Skeletal muscle tissue (tissue), 3 donors: ENCODE measurements at regions not wholly inside any gene's neighbourhood (a gene's known extent, or its start where the extent isn't known, plus 50 kb on each side); places are given as distances from the start of the nearest gene placed in this dataset.

Experiments
- H3K27ac ChIP-seq: one replicate; pipeline ENCODE4 v1.7.0; 2013; ENCODE audit warnings: mild to moderate bottlenecking, low read depth, low read length, inconsistent platforms
- H3K27me3 ChIP-seq, 3 donors: one replicate each; pipeline ENCODE4 v1.7.0; 2013; ENCODE audit warnings: low read length in 3 of 3; ENCODE audit not compliant: control insufficient read depth in 3 of 3, insufficient read depth in 3 of 3
- H3K36me3 ChIP-seq, 3 donors: one replicate each; pipeline ENCODE4 v1.7.0; 2013; ENCODE audit warnings: low read length in 3 of 3; ENCODE audit not compliant: control insufficient read depth in 3 of 3, insufficient read depth in 3 of 3
- H3K4me1 ChIP-seq, 3 donors: one replicate each; pipeline ENCODE4 v1.7.0; 2013; ENCODE audit warnings: low read length in 3 of 3, mild to moderate bottlenecking in 3 of 3; ENCODE audit not compliant: control insufficient read depth in 3 of 3, insufficient read depth in 3 of 3
- H3K4me3 ChIP-seq, 3 donors: one replicate each; pipeline ENCODE4 v1.7.0; 2013; ENCODE audit warnings: low read length in 3 of 3
- H3K9ac ChIP-seq, 3 donors: one replicate each; pipeline ENCODE4 v1.7.0; 2013; ENCODE audit warnings: low read length in 3 of 3, mild to moderate bottlenecking in 3 of 3, moderate library complexity in 2 of 3, low read depth in 1 of 3
- H3K9me3 ChIP-seq, 3 donors: one replicate each; pipeline ENCODE4 v1.7.0; 2013; ENCODE audit warnings: low read length in 3 of 3; ENCODE audit not compliant: control insufficient read depth in 3 of 3
- donor health status: Osteomylitis.

DNA sequence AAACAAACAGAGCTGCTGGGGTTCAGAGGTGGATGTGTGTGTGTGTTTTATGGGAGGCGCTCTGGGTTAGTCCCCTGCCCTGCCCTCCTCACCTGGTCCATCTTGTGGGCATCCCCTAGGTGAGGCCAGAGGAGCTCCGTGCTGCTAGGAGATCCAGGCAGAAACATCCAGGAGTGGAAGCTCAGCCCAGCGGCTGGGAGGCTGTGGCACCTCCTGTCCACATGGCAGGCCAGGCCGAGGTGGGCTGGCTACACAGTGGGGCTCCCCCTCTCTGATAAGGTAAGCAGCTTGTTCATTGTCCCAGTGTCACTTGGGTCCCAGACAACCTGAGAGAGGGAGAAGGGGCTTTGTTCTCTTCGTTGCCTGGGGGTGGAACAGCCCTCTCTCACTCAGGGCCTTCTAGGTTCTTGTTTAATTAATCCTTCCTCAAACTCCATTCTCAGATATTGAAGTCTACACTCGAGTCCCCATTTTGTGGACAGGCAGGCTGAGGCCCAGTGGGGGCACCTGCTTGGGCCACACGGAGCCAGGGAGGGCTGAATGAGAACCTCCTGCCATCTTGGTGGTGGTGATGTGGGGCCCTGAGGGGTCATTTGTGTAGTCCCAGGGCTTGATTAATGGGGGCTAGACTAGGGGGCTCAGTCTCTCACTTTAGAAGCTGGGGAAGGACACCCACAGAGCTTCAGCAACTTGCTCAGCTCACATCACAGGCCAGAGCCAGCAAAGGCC is 216.8 kb upstream of the GPR26 start:
- no peaks in the 10 kb centered on the region for H3K4me1 ChIP-seq
- H3K9me3 ChIP-seq = peaks cover 0 to 4% (median 0%) of the 10 kb centered on the region in 3 donors
- H3K9ac ChIP-seq = no peak overlapping the region
- H3K36me3 ChIP-seq = no peaks in the 10 kb centered on the region
- peaks cover 0 to 8% (median 0%) of the 10 kb centered on the region in 3 donors for H3K27me3 ChIP-seq
- no peak overlapping the region for H3K27ac ChIP-seq
- H3K4me3 ChIP-seq = no peak overlapping the region

GRCh38 chr10:123450956-123451605 is 215.1 kb upstream of the GPR26 start:
- H3K4me1 ChIP-seq = no peaks in the 10 kb centered on the region
- H3K27ac ChIP-seq = no peak overlapping the region
- peaks cover 0 to 12% (median 0%) of the 10 kb centered on the region in 3 donors for H3K27me3 ChIP-seq
- H3K9me3 ChIP-seq = peaks cover 0 to 4% (median 0%) of the 10 kb centered on the region in 3 donors
- no peaks in the 10 kb centered on the region for H3K36me3 ChIP-seq
- H3K9ac ChIP-seq = no peak overlapping the region
- no peak overlapping the region for H3K4me3 ChIP-seq

DNA sequence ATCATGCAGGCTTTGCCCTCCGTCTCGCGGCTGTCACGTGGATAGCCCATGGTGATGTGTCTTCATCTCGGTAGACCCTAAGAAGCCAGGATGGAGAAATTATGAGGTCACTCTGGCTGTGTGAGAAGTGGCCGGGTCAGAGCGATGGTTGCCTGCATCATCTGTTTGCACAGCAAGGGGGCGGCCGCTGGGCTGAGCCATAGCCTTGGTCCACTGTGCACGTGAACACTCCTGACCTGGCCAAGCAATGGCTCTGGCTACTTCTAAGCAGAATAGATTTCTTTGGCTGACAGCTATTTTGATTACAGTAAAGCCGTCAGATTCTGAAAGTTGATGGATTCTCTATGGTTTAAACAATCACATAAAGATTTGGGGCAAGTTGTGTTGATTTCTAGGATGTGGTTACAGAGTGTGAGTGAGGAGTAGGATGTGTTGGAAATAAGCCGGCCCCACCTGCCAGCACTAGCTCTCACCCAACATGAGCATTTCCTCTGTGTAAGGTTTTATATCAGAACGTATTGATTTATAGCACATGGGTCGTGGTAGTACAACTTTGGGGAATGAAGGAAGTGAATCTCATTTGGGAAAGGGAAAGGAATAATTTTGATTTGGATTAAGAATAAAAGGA is 214.4 kb upstream of the GPR26 start:
- H3K27me3 ChIP-seq = peaks cover 0 to 12% (median 0%) of the 10 kb centered on the region in 3 donors
- H3K36me3 ChIP-seq = no peaks in the 10 kb centered on the region
- no peak overlapping the region for H3K9ac ChIP-seq
- peaks cover 0 to under 1% (median 0%) of the 10 kb centered on the region in 3 donors for H3K9me3 ChIP-seq
- H3K4me3 ChIP-seq = no peak overlapping the region
- H3K4me1 ChIP-seq = no peaks in the 10 kb centered on the region
- no peak overlapping the region for H3K27ac ChIP-seq

- H3K4me1 ChIP-seq = no peaks in the 10 kb centered on the region
These were observed 211.2 kb upstream of the GPR26 start for GRCh38 chr10:123454987-123455386.

DNA sequence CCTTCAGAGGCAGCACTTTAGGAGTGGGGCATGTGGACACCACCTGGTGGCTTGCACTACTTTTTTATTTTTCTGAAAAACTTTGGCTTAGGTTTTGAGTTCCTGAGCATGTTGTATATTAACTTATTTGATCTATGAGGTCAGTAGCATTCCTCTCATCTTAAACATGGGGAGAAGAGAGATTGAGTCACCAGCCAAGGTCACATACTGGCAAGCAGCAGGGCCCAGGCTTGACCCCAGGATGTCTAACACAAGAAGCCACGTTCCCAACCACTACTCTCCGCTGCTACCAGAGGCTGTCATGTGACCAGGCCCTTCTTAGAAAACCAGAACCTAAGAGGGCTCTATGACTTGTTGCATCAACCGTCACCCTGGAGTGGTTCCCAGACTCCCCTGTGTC is 210.3 kb upstream of the GPR26 start:
- no peak overlapping the region for H3K4me3 ChIP-seq
- peaks cover 0 to 21% (median 8%) of the 10 kb centered on the region in 3 donors for H3K27me3 ChIP-seq
- H3K9me3 ChIP-seq = no peaks in the 10 kb centered on the region
- H3K36me3 ChIP-seq = no peaks in the 10 kb centered on the region
- H3K9ac ChIP-seq = no peak overlapping the region
- H3K4me1 ChIP-seq = no peaks in the 10 kb centered on the region
- no peak overlapping the region for H3K27ac ChIP-seq

More at GRCh38 chr10:123454987-123455386, 211.2 kb upstream of the GPR26 start:
- H3K27ac ChIP-seq = no peak overlapping the region
- H3K9me3 ChIP-seq = no peaks in the 10 kb centered on the region
- no peak overlapping the region for H3K9ac ChIP-seq
- H3K4me3 ChIP-seq = no peak overlapping the region
- peaks cover 0 to 16% (median 6%) of the 10 kb centered on the region in 3 donors for H3K27me3 ChIP-seq
- H3K36me3 ChIP-seq = no peaks in the 10 kb centered on the region

GRCh38 chr10:123458933-123459332 is 207.2 kb upstream of the GPR26 start:
- Histone ChIP-seq H3K4me1 (no peaks in the 10 kb centered on the region), H3K27ac (no peak overlapping the region), H3K9ac (no peak overlapping the region), H3K4me3 (no peak overlapping the region), H3K9me3 (no peaks in the 10 kb centered on the region), H3K27me3 (peaks cover 0 to 19% (median 8%) of the 10 kb centered on the region in 3 donors), H3K36me3 (no peaks in the 10 kb centered on the region)

GRCh38 chr10:123459371-123460091 is 206.6 kb upstream of the GPR26 start:
- Histone ChIP-seq H3K4me3 (no peak overlapping the region), H3K9ac (no peak overlapping the region), H3K4me1 (no peaks in the 10 kb centered on the region), H3K27ac (no peak overlapping the region), H3K27me3 (peaks cover 0 to 20% (median 8%) of the 10 kb centered on the region in 3 donors), H3K36me3 (no peaks in the 10 kb centered on the region), H3K9me3 (no peaks in the 10 kb centered on the region)

DNA sequence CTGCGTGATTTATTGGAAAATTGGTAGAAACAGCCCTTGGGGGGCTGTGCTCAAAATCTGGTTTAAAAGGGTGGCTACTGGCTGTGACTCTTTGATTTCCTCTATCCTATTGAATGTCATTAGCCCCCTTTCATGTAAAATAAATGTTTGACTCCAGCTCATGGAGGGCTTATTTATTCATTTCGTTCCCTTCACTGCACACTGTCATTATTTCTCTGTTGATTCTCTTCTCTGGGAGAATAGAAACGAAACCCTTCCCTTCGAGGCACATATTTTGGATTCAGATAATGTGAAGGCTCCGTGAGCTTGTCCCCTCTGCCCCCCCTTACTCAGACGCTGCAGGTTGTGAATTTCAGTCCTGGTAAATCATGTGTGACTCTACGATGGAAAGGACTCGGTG is 203.9 kb upstream of the GPR26 start:
- Histone ChIP-seq H3K27me3 (peaks cover 0 to 15% (median 8%) of the 10 kb centered on the region in 3 donors), H3K4me1 (no peaks in the 10 kb centered on the region), H3K9me3 (no peaks in the 10 kb centered on the region), H3K9ac (no peak overlapping the region), H3K4me3 (no peak overlapping the region), H3K27ac (no peak overlapping the region), H3K36me3 (no peaks in the 10 kb centered on the region)

DNA sequence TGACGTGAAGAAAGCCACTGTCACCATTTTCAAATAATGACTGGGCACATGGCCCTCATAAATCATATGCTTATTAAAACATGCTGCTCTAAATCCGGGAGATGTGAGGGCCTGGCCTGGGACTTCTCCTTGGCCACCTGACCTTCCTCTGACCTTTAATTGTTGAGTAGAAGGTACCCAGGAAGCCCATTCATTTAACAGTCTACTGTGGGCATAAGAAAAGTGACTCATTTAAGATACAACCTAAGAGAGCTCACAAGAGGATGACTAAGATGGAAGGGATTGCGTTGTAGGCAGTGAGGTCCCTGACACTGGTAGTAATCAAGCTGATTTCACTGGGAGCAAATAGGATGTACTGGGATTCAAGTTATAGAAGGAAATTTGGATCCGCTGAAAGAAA is 203.4 kb upstream of the GPR26 start:
- H3K27ac ChIP-seq = no peak overlapping the region
- H3K36me3 ChIP-seq = no peaks in the 10 kb centered on the region
- no peaks in the 10 kb centered on the region for H3K9me3 ChIP-seq
- peaks cover 0 to 15% (median 8%) of the 10 kb centered on the region in 3 donors for H3K27me3 ChIP-seq
- H3K4me3 ChIP-seq = no peak overlapping the region
- H3K4me1 ChIP-seq = no peaks in the 10 kb centered on the region
- no peak overlapping the region for H3K9ac ChIP-seq
